WI38 (cell line): ENCODE measurements at regions not wholly inside any gene's neighbourhood (a gene's known extent, or its start where the extent isn't known, plus 50 kb on each side); places are given as distances from the start of the nearest gene placed in this dataset.

Source experiments
- H3K4me3 ChIP-seq: 2 replicates; pipeline ENCODE4 v1.5.1; 2011; ENCODE audit warnings: low read depth, mild to moderate bottlenecking, control low read depth, low read length
- TF ChIP-seq, protein P1 (sequence below): IDR thresholded peaks from 2 replicates; pipeline ENCODE4 v1.5.1; 2012; ENCODE audit warnings: low read depth, mild to moderate bottlenecking, control low read depth, low read length

DNA sequence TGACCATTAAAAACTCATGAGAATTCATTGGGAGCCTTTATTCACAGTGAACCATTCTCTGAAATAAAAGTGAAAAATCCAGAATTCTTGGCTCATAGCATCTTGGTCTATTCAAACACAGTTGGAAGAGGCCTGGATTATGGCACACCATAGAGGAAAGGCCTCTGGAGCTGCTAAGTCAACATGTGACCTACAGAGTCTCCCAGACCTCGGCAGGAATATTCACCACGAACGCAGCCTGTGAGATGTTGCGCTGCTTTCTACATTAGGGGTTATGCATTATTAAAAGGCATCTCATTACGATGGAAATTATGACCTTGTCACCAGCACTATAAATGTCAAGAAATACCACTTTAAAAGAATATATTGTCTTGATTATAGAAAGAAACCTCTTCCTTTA, 132.6 kb downstream of the EFNB2 start:
- TF ChIP-seq, protein P1, sequence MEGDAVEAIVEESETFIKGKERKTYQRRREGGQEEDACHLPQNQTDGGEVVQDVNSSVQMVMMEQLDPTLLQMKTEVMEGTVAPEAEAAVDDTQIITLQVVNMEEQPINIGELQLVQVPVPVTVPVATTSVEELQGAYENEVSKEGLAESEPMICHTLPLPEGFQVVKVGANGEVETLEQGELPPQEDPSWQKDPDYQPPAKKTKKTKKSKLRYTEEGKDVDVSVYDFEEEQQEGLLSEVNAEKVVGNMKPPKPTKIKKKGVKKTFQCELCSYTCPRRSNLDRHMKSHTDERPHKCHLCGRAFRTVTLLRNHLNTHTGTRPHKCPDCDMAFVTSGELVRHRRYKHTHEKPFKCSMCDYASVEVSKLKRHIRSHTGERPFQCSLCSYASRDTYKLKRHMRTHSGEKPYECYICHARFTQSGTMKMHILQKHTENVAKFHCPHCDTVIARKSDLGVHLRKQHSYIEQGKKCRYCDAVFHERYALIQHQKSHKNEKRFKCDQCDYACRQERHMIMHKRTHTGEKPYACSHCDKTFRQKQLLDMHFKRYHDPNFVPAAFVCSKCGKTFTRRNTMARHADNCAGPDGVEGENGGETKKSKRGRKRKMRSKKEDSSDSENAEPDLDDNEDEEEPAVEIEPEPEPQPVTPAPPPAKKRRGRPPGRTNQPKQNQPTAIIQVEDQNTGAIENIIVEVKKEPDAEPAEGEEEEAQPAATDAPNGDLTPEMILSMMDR = no peak

DNA sequence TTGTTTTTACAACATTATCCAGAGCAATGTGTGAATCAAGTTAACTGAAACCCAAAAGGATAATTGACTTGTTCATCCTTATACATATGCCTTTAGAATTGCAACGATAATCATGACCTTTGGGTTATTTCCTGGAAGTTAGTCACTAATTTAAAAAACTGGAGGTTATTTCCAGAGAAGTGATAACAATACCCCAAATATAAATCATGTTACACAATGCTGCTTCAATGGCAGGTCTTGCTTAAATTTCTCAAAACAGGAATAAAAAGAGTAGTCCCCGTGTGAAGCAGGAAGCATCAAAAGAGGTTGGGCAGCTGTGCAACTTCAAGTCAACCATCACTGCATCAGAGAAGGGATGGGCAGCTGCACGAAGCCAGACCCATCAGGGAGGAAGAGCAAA, 134.4 kb downstream of the EFNB2 start:
- no peak overlapping the region for H3K4me3 ChIP-seq
- TF ChIP-seq, protein P1 = no peak

More for the DNA sequence above, 132.6 kb downstream of the EFNB2 start:
- no peak overlapping the region for H3K4me3 ChIP-seq

DNA sequence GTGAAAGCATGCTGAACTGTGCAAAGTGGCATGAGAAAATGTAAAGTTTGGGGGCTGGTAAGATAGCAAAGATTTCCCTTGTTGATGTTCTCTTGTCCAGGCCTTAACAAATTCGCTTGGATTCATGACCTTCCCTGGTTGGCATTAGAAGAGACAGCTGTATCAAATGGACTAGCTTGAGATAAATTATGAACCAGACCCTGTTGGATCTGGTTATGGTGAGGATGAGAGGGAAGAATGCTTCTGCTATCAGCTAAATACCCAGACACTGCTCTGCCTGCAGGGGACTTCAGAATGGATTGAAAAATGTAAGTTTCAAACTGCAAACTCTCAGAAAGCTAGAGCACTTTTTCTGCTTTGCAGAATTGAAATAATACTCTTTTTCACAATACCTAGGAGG, 135.2 kb downstream of the EFNB2 start:
- TF ChIP-seq, protein P1 = no peak
- no peak overlapping the region for H3K4me3 ChIP-seq

DNA sequence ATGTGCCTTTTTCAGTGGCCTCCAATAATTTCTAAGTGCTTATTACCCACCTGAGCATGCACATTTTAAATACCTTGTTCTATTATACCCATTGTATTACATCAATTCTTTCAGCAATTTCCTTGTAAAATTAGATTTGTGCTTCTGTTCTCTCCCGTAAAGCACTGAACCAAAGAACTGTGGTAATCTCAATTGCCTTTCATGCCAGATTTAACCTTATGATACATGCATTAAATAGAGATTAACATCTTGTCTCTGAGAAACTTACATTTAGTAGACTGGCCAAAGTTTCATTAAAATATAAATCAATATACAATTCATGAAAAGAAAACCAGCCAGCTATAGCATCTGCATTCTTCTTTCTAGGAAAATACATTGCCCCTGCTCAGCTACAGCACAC, 137.2 kb downstream of the EFNB2 start:
- H3K4me3 ChIP-seq = no peak overlapping the region
- TF ChIP-seq, protein P1 = no peak

DNA sequence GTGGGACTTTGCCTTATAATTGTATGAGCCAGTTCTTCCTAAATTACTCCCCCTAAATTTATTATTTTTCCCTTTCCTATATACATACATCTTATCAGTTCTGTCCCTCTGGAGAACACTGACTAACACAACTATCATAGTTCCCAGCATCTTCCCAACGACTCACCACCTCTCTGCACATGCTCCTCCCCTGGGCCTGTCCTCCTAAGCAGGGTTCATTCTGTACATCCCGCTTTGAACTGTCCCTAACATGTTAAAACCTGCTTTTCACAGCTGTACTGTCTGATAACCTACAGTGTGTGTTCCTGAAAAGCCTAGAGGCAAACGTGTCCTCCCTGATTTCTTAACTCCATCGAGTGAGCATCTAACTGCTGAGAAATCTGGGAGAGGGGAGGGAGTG, 141.7 kb downstream of the EFNB2 start:
- TF ChIP-seq, protein P1 = no peak

DNA sequence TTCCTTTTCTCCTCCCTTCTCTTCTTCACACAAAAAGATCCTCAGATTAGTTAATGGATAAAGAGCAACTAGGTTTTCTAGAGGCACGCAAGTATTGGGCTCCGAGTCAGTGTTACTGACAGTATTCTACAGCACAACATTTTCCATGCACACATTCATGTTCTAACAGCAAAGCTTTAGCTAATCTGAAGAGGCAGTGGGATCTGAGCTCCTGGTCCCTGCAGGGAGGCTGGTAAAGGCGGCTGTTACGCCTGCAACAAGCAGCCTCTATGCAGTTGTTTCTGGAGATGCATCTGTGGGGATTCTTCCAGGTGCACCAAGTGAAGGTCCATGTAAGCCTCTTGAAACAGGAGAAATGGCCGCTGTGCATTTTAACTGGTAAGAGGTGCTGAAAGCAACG, 143.8 kb downstream of the EFNB2 start:
- TF ChIP-seq, protein P1 = no peak
- no peak overlapping the region for H3K4me3 ChIP-seq

More for the DNA sequence above, 141.7 kb downstream of the EFNB2 start:
- H3K4me3 ChIP-seq = no peak overlapping the region

DNA sequence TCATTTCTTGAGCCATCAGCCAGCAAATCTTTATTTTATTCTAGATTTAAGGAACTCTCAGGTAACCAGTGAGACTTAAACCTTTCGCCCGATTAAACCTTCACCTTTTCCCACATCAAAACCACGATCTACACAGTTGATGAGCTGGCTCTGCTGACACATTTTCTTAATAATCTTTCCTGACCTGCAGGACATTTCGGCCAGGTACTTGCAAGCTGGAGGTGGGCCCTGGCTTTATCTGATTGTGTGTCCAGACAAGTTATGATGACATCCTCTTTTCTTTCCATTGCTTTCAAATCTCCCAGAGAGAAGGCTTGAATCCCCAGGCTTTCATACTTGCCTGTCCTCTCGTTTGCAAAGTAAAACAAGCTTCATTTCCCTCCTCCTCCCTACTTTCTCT, 144.2 kb downstream of the EFNB2 start:
- TF ChIP-seq, protein P1 = no peak
- H3K4me3 ChIP-seq = no peak overlapping the region
